Astrocyte of the spinal cord (primary cell): ENCODE measurements at regions not wholly inside any gene's neighbourhood (a gene's known extent, or its start where the extent isn't known, plus 50 kb on each side); places are given as distances from the start of the nearest gene placed in this dataset.

Source experiments
- DNase-seq: peaks from one replicate; pipeline ENCODE4 v3.0.0; 2011; ENCODE audit warnings: low read depth, low spot score
- H3K4me3 ChIP-seq: 2 replicates; pipeline ENCODE4 v1.5.1; 2011; ENCODE audit warnings: low read depth, mild to moderate bottlenecking, low read length, moderate library complexity
- CTCF ChIP-seq: IDR thresholded peaks from 2 replicates; pipeline ENCODE4 v1.5.1; 2012; ENCODE audit warnings: low read depth, mild to moderate bottlenecking, low read length, inconsistent platforms
- in situ Hi-C: cut with HindIII; loops from 2 replicates; pipeline ENCODE4 v1.10.0; 2017; ENCODE audit warnings: low sequenced_read_pairs

GRCh38 chr20:1710484-1710883 is 52.9 kb upstream of the SIRPG start:
- DNase-seq = no peak
- no peak overlapping the region for H3K4me3 ChIP-seq
- TF ChIP-seq CTCF = no peak
- in situ Hi-C loops = no loop called here

- TF ChIP-seq CTCF = no peak
- no peak overlapping the region for H3K4me3 ChIP-seq
- in situ Hi-C loops = no loop called here
- DNase-seq = no peak
Measured at GRCh38 chr20:1707588-1708449, 50.2 kb upstream of the SIRPG start.
